Kidney epithelial cell (primary cell): ENCODE measurements at regions not wholly inside any gene's neighbourhood (a gene's known extent, or its start where the extent isn't known, plus 50 kb on each side); places are given as distances from the start of the nearest gene placed in this dataset.

Source experiments
- DNase-seq: peaks from one replicate; pipeline ENCODE4 v3.0.0-alpha.2; 2010; ENCODE audit warnings: low read depth
- H3K27me3 ChIP-seq: 2 replicates; pipeline ENCODE4 v1.6.0; 2011; ENCODE audit warnings: low read length; ENCODE audit not compliant: control insufficient read depth, insufficient read depth
- H3K36me3 ChIP-seq: 2 replicates; pipeline ENCODE4 v1.5.1; 2011; ENCODE audit warnings: low read length; ENCODE audit not compliant: control insufficient read depth, insufficient read depth
- H3K4me3 ChIP-seq: 2 replicates; pipeline ENCODE4 v1.5.1; 2011; ENCODE audit warnings: low read depth, mild to moderate bottlenecking, control low read depth, low read length
- TF ChIP-seq, protein P1 (sequence below): IDR thresholded peaks from 2 replicates; pipeline ENCODE4 v1.5.1; 2011; ENCODE audit warnings: mild to moderate bottlenecking, moderate library complexity, low read length, control low read depth, inconsistent platforms; ENCODE audit not compliant: insufficient read depth, poor library complexity, severe bottlenecking

DNA sequence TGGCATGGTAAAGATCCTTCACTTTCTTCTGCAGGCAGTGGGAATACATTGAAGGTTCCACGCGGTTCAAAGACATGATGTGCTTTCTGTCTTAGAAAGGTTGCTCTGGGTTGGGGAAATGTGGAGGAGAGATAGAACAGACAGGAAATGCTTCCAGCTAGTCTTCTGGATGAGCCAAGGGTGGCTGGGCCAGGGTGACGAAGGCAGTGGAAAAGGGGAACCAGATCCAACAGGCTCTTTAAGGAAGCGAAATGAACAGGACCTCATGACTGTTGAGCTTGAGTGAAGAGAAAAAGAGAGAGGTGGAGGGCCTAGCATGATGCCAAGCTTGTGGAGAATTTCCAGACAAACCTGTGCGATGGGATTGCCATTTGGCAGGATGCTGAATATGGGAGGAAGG is 56.4 kb upstream of the LMO1 start:
- Histone ChIP-seq H3K4me3 (no peak overlapping the region), H3K27me3 (peaks cover 6% of the 10 kb centered on the region), H3K36me3 (no peaks in the 10 kb centered on the region)
- no peak for DNase-seq
- TF ChIP-seq, protein P1, sequence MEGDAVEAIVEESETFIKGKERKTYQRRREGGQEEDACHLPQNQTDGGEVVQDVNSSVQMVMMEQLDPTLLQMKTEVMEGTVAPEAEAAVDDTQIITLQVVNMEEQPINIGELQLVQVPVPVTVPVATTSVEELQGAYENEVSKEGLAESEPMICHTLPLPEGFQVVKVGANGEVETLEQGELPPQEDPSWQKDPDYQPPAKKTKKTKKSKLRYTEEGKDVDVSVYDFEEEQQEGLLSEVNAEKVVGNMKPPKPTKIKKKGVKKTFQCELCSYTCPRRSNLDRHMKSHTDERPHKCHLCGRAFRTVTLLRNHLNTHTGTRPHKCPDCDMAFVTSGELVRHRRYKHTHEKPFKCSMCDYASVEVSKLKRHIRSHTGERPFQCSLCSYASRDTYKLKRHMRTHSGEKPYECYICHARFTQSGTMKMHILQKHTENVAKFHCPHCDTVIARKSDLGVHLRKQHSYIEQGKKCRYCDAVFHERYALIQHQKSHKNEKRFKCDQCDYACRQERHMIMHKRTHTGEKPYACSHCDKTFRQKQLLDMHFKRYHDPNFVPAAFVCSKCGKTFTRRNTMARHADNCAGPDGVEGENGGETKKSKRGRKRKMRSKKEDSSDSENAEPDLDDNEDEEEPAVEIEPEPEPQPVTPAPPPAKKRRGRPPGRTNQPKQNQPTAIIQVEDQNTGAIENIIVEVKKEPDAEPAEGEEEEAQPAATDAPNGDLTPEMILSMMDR = no peak

GRCh38 chr11:8318536-8318935 is 54.9 kb upstream of the LMO1 start:
- H3K4me3 ChIP-seq = no peak overlapping the region
- no peak for DNase-seq
- no peaks in the 10 kb centered on the region for H3K36me3 ChIP-seq
- peaks cover 8% of the 10 kb centered on the region for H3K27me3 ChIP-seq
- TF ChIP-seq, protein P1 = peak; percentile 14

- H3K4me3 ChIP-seq = no peak overlapping the region
- peaks cover 18% of the 10 kb centered on the region for H3K27me3 ChIP-seq
- no peak for DNase-seq
- no peaks in the 10 kb centered on the region for H3K36me3 ChIP-seq
- TF ChIP-seq, protein P1 = no peak
Observed at GRCh38 chr11:8317159-8317558, 53.5 kb upstream of the LMO1 start.

DNA sequence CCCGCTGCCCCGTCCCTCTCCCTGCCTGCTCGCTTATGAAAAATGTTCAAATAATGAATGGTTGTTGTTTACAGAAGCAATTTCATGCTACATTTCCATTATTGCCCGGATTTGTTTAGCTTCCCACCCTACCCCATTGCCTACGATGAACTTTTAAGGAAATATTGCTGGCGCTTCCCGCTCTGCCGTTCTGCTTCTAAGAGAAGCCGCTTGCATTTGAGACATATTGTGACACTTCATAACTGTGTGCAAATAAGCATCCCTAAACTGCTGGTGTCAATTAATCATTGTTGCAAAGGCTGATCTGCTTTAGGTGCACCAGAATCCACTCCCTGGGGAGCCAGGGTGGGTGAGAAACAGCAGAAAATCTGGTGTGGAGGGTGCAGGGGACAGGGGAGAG is 52.3 kb upstream of the LMO1 start:
- Histone ChIP-seq H3K36me3 (no peaks in the 10 kb centered on the region), H3K4me3 (no peak overlapping the region), H3K27me3 (peaks cover 21% of the 10 kb centered on the region)
- TF ChIP-seq, protein P1 = no peak
- DNase-seq = no peak

DNA sequence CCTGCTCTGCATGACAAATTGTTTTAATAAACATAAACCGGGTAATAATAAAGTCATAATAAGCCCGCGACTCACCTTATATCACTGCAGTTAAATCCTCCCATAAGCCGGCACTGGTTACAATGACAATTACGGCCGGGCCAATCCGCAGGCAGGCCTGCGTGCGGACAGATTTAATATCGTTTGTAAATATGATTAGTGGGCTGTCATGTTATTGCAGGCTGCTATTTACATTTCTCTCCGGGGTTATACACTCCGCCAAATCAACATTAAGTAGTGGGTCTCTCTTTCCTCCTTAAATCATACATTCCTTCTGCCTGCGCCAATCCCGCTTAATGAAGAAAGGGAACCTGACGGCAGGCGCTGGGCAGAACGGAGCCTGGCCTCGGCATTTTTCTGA is 51.8 kb upstream of the LMO1 start:
- TF ChIP-seq, protein P1 = no peak
- Histone ChIP-seq H3K4me3 (no peak overlapping the region), H3K36me3 (no peaks in the 10 kb centered on the region), H3K27me3 (peaks cover 21% of the 10 kb centered on the region)
- DNase-seq = no peak

- DNase-seq = no peak
- no peaks in the 10 kb centered on the region for H3K36me3 ChIP-seq
- H3K27me3 ChIP-seq = peaks cover 16% of the 10 kb centered on the region
- TF ChIP-seq, protein P1 = no peak
- H3K4me3 ChIP-seq = no peak overlapping the region
Observed at GRCh38 chr11:8314916-8315315, 51.2 kb upstream of the LMO1 start.
